Tibial nerve (tissue), 4 donors: ENCODE measurements at regions not wholly inside any gene's neighbourhood (a gene's known extent, or its start where the extent isn't known, plus 50 kb on each side); places are given as distances from the start of the nearest gene placed in this dataset.

Experiments used
- DNase-seq, 2 donors: peaks; one replicate each; pipeline ENCODE4 v3.0.0-alpha.2; 2019; ENCODE audit warnings: low spot score in 2 of 2
- H3K27ac ChIP-seq, 4 donors: fragments of 200-600 bp; sonication (generic) in 3 of 4; one replicate each; pipeline ENCODE4 v1.5.1; 2017 to 2019; ENCODE audit warnings: mild to moderate bottlenecking in 1 of 4
- H3K27me3 ChIP-seq, 2 donors: fragments of 200-600 bp; sonication (generic) in 1 of 2; one replicate each; pipeline versions ENCODE4 v1.5.1 to v1.6.0; 2017 to 2019
- H3K36me3 ChIP-seq, 3 donors: fragments of 200-600 bp; sonication (generic); one replicate each; pipeline ENCODE4 v1.5.1; 2018 to 2019
- H3K4me1 ChIP-seq, 4 donors: fragments of 200-600 bp; sonication (generic) in 3 of 4; one replicate each; pipeline ENCODE4 v1.5.1; 2017 to 2019
- H3K4me3 ChIP-seq, 4 donors: fragments of 200-600 bp; sonication (generic) in 3 of 4; one replicate each; pipeline ENCODE4 v1.5.1; 2017 to 2019; ENCODE audit warnings: mild to moderate bottlenecking in 1 of 4, moderate library complexity in 1 of 4
- H3K9me3 ChIP-seq, 4 donors: fragments of 200-600 bp; sonication (generic) in 3 of 4; one replicate each; pipeline ENCODE4 v1.5.1; 2017 to 2019
- CTCF ChIP-seq, 5 experiments: fragments of 200-600 bp in 3 of 5; fragments of 450-650 bp in 2 of 5; sonication (generic) in 3 of 5; IDR thresholded peaks; one replicate each; pipeline ENCODE4 v1.5.1; 2016 to 2019; ENCODE audit warnings: antibody characterized with exemption in 5 of 5, mild to moderate bottlenecking in 3 of 5, moderate library complexity in 2 of 5
- EP300 ChIP-seq, 2 donors: sonication (generic); formaldehyde crosslinking; IDR thresholded peaks; one replicate each; pipeline ENCODE4 v1.6.1; 2017; ENCODE audit warnings: antibody characterized with exemption in 2 of 2, mild to moderate bottlenecking in 1 of 2
- POLR2A ChIP-seq, 2 donors: fragments of 450-650 bp; IDR thresholded peaks; one replicate each; pipeline ENCODE4 v1.6.1; 2017; ENCODE audit warnings: antibody characterized with exemption in 2 of 2, mild to moderate bottlenecking in 2 of 2, moderate library complexity in 2 of 2
- WGBS, 2 donors: methylation state at CpG; one replicate each; pipeline ENCODE4 v1.1.5; 2018; 5-methylcytosine and 5-hydroxymethylcytosine counted together

- DNase-seq: no peak
- H3K4me3 ChIP-seq: no peak overlapping the region
- peaks cover 0 to 5% (median 0%) of the 10 kb centered on the region in 4 donors for H3K4me1 ChIP-seq
- TF ChIP-seq POLR2A (IDR thresholded peaks at IDR 0.05): no peak
- no peak for TF ChIP-seq CTCF (IDR thresholded peaks at IDR 0.05)
- TF ChIP-seq EP300 (IDR thresholded peaks at IDR 0.05): no peak
- WGBS, 2 donors: 72% methylated on average over 2 of the region's 2 CpGs
- no peaks in the 10 kb centered on the region for H3K36me3 ChIP-seq
- no peaks in the 10 kb centered on the region for H3K27me3 ChIP-seq
- no peak overlapping the region for H3K27ac ChIP-seq
- H3K9me3 ChIP-seq: no peaks in the 10 kb centered on the region
These were observed 272.7 kb upstream of the BTG1 start for GRCh38 chr12:92418381-92418780.

- Histone ChIP-seq H3K9me3 (no peaks in the 10 kb centered on the region), H3K27me3 (no peaks in the 10 kb centered on the region), H3K4me3 (no peak overlapping the region), H3K4me1 (peaks cover 0 to 5% (median 2%) of the 10 kb centered on the region in 4 donors), H3K27ac (no peak overlapping the region), H3K36me3 (no peaks in the 10 kb centered on the region)
- DNase-seq: no peak
- no peak for TF ChIP-seq POLR2A (IDR thresholded peaks at IDR 0.05)
- no peak for TF ChIP-seq EP300 (IDR thresholded peaks at IDR 0.05)
- no peak for TF ChIP-seq CTCF (IDR thresholded peaks at IDR 0.05)
- WGBS, 2 donors: 98 to 100% methylated on average over 2 of the region's 2 CpGs
These were observed 271.7 kb upstream of the BTG1 start for GRCh38 chr12:92417373-92417772.

GRCh38 chr12:92416385-92416812 is 270.8 kb upstream of the BTG1 start:
- H3K4me1 ChIP-seq: peaks cover 0 to 5% (median 2%) of the 10 kb centered on the region in 4 donors
- no peaks in the 10 kb centered on the region for H3K27me3 ChIP-seq
- TF ChIP-seq POLR2A (IDR thresholded peaks at IDR 0.05): no peak
- no peak for TF ChIP-seq CTCF (IDR thresholded peaks at IDR 0.05)
- TF ChIP-seq EP300 (IDR thresholded peaks at IDR 0.05): no peak
- no peaks in the 10 kb centered on the region for H3K9me3 ChIP-seq
- WGBS, 2 donors: 81 to 85% methylated on average over 4 of the region's 4 CpGs
- H3K36me3 ChIP-seq: no peaks in the 10 kb centered on the region
- H3K4me3 ChIP-seq: no peak overlapping the region
- DNase-seq: no peak
- H3K27ac ChIP-seq: no peak overlapping the region

DNA sequence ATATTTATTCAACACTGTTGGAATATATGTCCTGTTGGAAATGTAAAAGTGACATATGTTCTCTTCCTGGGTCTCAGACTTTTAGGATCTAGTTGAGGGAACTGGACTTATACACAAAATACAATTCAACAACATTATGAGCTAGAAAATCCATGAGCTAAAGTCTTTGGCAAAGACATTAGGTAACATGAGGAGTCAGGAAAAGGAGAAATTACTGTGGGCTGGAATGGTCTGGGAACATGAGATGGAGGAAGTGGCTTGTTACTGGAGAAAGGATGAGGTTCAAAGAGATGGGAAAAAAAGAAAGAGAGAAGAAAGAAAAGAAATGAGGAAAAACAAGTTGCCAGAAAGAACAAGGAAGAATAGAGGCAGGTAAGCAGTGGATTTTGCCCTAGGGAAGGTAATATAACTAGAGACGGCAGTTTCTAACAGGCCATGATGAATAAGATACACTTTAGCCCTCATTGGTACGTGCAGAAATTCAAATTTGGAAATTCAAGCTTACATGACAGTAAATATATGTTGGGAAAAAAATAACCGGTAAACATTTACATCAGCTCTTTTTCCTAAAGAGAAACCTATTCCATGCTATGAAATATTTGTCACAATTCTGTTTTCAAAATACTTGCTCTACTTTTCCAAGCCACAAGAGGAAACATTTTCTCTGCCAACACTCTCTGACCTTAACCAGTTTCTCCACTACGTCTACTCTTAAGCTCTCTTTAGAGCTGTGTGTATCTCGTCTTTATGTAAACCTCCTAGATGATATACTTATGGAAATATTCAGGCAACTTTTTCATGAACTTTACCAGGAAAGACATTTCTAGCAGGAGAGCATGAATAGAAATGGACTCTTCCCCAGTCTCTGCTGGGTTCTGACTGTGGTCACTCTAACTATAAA is 268.8 kb upstream of the BTG1 start:
- TF ChIP-seq POLR2A (IDR thresholded peaks at IDR 0.05): no peak
- no peak for TF ChIP-seq CTCF (IDR thresholded peaks at IDR 0.05)
- TF ChIP-seq EP300 (IDR thresholded peaks at IDR 0.05): no peak
- WGBS, 2 donors: 66 to 68% methylated on average over 5 of the region's 5 CpGs
- Histone ChIP-seq H3K36me3 (no peaks in the 10 kb centered on the region), H3K4me1 (peaks cover 0 to 5% (median 2%) of the 10 kb centered on the region in 4 donors), H3K27me3 (no peaks in the 10 kb centered on the region), H3K27ac (no peak overlapping the region), H3K9me3 (no peaks in the 10 kb centered on the region), H3K4me3 (no peak overlapping the region)
- no peak for DNase-seq

GRCh38 chr12:92413286-92413685 is 267.6 kb upstream of the BTG1 start:
- H3K4me1 ChIP-seq: peaks cover 0 to 5% (median 2%) of the 10 kb centered on the region in 4 donors
- TF ChIP-seq CTCF (IDR thresholded peaks at IDR 0.05) (no peak), POLR2A (IDR thresholded peaks at IDR 0.05) (no peak), EP300 (IDR thresholded peaks at IDR 0.05) (no peak)
- DNase-seq: no peak
- 97 to 98% methylated on average over 3 of the region's 3 CpGs for WGBS, 2 donors
- no peaks in the 10 kb centered on the region for H3K36me3 ChIP-seq
- no peaks in the 10 kb centered on the region for H3K27me3 ChIP-seq
- no peaks in the 10 kb centered on the region for H3K9me3 ChIP-seq
- no peak overlapping the region for H3K4me3 ChIP-seq
- no peak overlapping the region for H3K27ac ChIP-seq
